Stromal cell of bone marrow (primary cell): ENCODE measurements at regions not wholly inside any gene's neighbourhood (a gene's known extent, or its start where the extent isn't known, plus 50 kb on each side); places are given as distances from the start of the nearest gene placed in this dataset.

Experiments used
- DNase-seq: peaks from one replicate; pipeline ENCODE4 v3.0.0-alpha.2; 2012; ENCODE audit warnings: low read depth

- DNase-seq, result no peak
Measured at GRCh38 chr14:104462651-104463630, 116.6 kb upstream of the C14orf180 start.

- DNase-seq, result no peak
Measured at GRCh38 chr14:104464907-104465306, 114.7 kb upstream of the C14orf180 start.

- DNase-seq, result no peak
Measured at GRCh38 chr14:104465482-104466390, 113.8 kb upstream of the C14orf180 start.

GRCh38 chr14:104467236-104467635 is 112.3 kb upstream of the C14orf180 start:
- DNase-seq, result no peak

GRCh38 chr14:104467641-104468040 is 111.9 kb upstream of the C14orf180 start:
- DNase-seq, result no peak

- DNase-seq, result no peak
Measured at GRCh38 chr14:104469591-104469990, 110.0 kb upstream of the C14orf180 start.

- DNase-seq, result no peak
Measured at GRCh38 chr14:104470588-104470987, 109.0 kb upstream of the C14orf180 start.

GRCh38 chr14:104471114-104471513 is 108.5 kb upstream of the C14orf180 start:
- no peak for DNase-seq

- DNase-seq, result no peak
Measured at GRCh38 chr14:104472073-104472472, 107.5 kb upstream of the C14orf180 start.

- DNase-seq, result no peak
Measured at GRCh38 chr14:104472536-104473243, 106.9 kb upstream of the C14orf180 start.

- DNase-seq, result no peak
Measured at GRCh38 chr14:104473244-104473565, 106.4 kb upstream of the C14orf180 start.

- no peak for DNase-seq
Measured at GRCh38 chr14:104473649-104474494, 105.7 kb upstream of the C14orf180 start.

- DNase-seq, result no peak
Measured at GRCh38 chr14:104474495-104475213, 104.9 kb upstream of the C14orf180 start.

- no peak for DNase-seq
Measured at GRCh38 chr14:104475256-104475655, 104.3 kb upstream of the C14orf180 start.

GRCh38 chr14:104475802-104476201 is 103.8 kb upstream of the C14orf180 start:
- no peak for DNase-seq

- no peak for DNase-seq
Measured at GRCh38 chr14:104476437-104476836, 103.1 kb upstream of the C14orf180 start.

GRCh38 chr14:104477117-104477623 is 102.4 kb upstream of the C14orf180 start:
- DNase-seq, result no peak

- DNase-seq, result no peak
Measured at GRCh38 chr14:104477666-104478380, 101.7 kb upstream of the C14orf180 start.

GRCh38 chr14:104478656-104479055 is 100.9 kb upstream of the C14orf180 start:
- DNase-seq, result no peak

- no peak for DNase-seq
Measured at GRCh38 chr14:104479901-104480300, 99.7 kb upstream of the C14orf180 start.
